NCI-H69 (cell line): ENCODE measurements at regions not wholly inside any gene's neighbourhood (a gene's known extent, or its start where the extent isn't known, plus 50 kb on each side); places are given as distances from the start of the nearest gene placed in this dataset.
"Not testable (repeated sequence)": the region's sequence is repeated elsewhere in the genome, so short reads cannot be mapped to it uniquely, and the experiment has no call there.

Source experiments
- DNase-seq: peaks from one replicate; lab custom pipeline; 2025; lab: John Stamatoyannopoulos, UW

- peak; percentile 5 for DNase-seq
These were observed 193.8 kb upstream of the ACTBL2 start for GRCh38 chr5:57676222-57677098.

DNA sequence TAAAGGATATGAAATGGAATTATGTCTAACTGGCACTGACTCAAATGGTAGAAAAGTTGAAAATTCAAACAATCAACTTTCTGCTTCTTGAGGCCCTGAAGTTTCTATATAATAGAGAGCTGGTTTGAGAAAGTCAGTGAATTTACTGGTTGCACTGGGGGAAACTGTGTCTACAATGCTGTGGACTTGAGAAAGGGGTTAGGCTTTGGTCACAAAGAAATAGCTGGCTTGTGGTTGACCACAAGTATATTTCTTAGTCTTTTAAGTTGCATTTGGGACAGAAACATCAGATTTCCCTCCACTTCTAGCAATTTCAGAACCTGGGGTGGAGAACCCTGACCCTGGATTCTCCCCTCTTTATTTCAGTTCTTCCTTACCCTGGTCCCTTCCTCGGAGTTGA lies 192.6 kb upstream of the ACTBL2 start:
- DNase-seq = no peak

DNA sequence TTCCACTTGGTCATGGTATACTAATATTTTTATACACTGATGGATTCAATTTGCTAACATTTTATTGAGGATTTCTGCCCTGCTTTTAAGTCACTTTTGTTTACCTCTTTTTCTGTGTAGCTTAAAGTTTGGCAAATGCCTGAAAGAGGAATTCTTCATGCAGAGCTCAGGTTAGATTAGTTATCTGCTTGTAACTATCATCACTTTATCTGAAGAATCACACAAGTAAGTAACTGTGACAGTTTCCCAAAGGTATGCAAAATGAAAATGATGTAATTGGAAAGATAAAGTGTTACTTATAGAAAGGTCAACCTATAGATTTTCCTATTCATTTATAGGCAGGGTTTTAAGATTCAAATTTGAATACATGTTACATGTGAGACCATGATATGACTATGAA lies 188.8 kb upstream of the ACTBL2 start:
- no peak for DNase-seq

DNA sequence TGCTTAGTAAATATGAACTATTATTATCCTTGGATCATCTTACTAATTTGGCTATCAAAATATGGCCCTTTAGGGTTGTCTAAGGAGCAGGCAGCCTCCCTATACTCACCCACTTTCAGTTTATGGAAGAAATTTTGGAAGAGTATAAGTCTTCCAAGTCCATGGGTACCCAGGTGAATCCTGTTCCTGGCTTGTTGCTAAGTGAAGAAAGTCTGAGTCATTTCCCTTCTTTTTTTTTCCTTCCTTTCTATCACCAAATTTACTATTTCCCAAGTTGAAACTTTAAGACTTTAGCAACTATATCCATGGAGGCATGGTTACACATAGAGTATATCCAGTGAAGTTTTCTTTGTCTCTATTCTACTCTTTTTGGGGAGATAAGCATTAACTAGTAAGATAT lies 184.0 kb upstream of the ACTBL2 start:
- no peak for DNase-seq

- DNase-seq = no peak
These were observed 182.7 kb upstream of the ACTBL2 start for GRCh38 chr5:57665146-57665936.

- no peak for DNase-seq
These were observed 182.1 kb upstream of the ACTBL2 start for GRCh38 chr5:57664700-57665099.

- no peak for DNase-seq
These were observed 180.9 kb upstream of the ACTBL2 start for GRCh38 chr5:57663466-57663865.

DNA sequence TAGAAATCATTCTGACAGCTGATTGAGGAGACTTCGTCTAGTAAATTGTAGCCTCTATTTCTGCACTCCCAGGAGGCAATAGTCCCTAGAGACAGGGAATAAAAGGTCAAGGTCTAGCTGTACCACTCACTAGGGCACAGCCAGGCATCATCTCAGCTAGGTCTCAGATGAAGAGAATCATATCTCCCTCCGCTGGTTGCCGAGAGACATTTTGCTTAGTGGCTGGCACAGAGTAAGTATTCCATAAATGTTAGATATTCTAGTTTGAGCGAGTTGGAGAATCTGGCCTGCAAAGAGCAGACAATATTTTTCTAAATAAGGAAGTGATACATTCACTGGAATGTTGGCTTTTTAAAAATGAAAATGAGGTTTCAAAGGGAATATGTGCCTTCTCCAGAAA lies 180.4 kb upstream of the ACTBL2 start:
- DNase-seq = no peak

DNA sequence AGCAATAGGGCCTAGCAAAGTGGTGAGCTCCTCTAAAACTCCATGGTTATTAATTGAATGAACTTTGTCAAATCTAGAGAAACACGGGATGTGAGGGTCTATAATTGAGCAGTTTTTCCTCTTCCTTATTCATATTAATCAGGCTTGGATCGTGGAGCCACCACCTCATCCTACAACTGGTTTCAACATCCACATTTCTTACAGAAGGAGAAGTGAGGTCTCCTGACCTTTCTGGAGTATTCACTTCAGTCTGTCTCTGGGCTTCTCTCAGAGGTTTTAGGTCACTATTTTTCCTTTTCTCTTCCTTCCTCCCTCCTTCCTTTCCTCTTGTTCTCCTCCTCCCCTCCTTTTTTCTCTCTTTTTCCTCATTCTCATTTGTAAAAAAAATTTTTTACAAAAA lies 177.3 kb upstream of the ACTBL2 start:
- DNase-seq = no peak

DNA sequence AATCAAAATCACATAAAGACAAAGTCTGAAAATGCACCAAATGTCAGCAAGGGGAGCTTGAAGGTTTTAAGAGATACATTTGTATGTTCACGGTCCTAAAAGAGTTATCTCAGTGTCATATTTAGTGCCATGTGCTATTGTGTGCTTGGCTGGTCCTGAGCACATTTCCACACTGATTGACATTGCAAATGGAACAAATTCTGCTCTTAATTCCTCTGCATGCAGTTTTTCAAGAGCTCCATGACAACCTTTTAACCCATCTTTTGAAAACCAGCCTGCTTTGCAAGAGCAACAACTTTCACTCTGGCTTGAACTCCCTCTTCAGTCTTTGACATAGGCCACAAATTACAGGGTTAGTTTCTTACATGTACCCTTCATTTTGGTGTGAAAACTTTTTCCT lies 175.4 kb upstream of the ACTBL2 start:
- no peak for DNase-seq

- DNase-seq = no peak
These were observed 172.6 kb upstream of the ACTBL2 start for GRCh38 chr5:57655228-57655627.

DNA sequence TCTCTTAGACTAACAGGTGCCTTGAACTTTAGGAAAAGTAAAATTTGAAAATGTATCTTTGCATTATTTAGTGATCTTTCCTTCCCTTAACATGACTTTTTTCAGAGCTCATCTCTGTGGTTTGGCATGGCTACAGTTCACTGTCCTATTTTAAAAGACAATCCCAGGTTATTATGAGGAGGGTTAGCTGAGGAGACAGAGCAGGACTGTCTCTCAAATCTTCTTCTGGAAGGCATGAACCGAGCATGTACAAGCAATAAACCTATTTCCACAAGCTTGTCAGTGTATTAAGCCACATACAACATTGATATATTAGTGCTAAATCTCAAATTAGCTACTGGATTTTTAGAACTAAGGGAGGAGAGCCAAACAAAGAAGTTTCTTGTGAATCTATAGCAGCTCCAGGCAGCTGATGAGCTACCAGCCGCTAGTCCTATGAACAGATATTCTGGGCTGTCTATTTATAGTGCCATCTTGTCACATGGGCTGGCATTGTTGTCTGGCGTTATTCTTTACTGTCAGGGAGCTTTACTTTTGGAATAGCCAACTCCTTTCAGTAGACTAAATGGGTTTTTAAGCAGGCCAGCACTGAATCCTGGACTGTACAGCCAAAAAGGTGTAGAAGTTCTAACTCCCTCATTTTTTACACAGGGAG lies 171.2 kb upstream of the ACTBL2 start:
- no peak for DNase-seq

- DNase-seq = no peak
These were observed 168.5 kb upstream of the ACTBL2 start for GRCh38 chr5:57651127-57651526.

DNA sequence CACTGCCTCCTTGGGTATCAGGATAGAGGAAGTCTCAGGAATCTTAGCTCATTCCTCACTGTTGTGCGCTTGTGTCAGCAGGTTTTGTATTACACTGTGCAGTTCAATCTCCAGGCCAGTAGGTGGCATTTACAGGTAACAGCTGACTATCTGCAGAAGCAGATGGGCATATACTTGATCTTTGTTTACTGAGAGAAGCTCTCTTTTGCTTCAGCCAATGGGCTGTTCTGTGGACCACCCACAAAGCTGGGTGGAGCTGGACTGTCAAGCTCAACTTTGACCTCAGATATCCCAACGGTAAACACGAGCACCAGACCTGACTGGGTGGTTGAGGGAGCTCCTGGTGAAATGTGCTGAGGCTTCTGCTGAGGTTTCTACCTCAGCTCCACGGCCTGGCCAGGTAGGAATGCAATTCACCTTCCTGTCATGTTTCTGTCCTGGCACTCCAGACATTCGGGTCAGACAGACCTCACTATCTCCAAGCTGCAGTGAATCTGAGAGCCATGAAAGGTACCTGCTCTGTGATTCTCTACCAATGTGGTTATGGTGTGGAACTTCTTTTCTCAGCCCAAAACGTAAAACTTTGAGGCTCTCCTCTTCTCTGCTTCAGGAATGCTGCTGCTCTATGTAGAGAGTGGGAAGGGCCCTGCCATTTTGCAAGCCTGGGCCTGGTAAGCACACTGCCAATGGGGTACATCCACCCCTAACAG lies 167.9 kb upstream of the ACTBL2 start:
- peak; percentile 82 for DNase-seq

DNA sequence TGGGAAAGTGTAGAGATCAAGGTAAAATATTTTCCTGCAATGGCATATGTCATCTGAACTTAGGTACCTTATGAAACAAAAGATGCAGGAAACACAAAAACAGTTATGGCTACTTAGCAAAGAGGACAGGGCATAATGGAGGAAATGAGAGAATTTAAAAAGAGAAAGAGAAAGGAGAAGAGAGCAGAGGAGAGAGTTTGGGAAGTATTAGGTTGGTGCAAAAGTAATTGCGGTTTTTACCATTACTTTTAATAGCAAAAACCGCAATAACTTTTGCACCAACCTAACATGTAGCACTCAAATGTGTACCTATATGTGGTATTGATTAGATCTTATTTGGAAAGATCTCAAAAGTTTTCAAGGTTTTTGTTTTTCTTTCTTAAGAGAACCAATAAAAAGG lies 160.1 kb upstream of the ACTBL2 start:
- DNase-seq = no peak

DNA sequence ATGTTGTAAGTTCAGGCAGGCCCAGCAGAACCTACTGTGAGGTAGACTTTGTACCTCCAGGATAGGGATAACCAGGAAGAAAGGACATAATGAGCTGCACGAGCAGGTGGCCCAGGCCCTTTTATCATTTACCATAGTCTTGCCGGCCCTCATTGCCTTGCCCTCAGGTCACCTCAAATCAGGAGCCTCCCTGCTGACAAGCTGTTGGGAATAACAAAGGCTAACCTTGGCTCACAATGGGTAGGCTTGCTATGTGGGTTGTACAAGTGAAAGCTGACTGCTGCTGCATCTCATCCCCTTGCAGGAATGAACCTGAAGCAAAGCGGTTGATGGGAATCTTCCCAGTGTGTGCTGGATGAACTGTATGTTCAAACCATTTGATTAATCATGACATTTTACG lies 159.5 kb upstream of the ACTBL2 start:
- DNase-seq = no peak

DNA sequence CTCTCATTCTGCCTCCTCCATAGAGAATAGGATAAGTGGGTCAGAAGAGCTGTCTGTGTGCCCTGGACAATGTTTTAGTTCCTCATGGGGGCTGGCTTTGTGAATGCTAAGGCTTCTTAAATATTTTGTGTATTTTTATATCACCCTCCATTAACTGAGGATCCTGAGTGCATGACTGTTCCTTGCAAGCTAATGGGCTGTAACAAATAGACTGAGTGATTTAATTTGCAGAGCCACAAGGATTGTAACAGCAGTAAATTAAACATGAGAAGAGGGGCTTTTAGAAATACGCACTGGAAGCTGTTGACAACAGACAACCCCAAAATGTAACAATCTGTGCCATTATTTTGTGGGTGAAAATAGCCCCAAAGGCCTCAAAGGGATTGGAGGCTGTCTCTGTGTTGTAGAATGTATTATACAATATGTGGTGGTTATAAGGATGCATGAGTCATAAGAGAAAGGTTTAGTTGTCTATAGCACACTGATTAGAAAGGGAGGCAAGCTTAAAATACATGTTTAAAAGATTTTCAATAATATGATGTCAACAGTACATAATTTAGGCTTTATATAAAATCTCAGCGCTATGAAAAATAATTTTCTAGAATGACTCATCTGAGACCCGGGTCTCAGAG lies 152.7 kb upstream of the ACTBL2 start:
- no peak for DNase-seq

- DNase-seq = no peak
These were observed 150.3 kb upstream of the ACTBL2 start for GRCh38 chr5:57632937-57633336.

DNA sequence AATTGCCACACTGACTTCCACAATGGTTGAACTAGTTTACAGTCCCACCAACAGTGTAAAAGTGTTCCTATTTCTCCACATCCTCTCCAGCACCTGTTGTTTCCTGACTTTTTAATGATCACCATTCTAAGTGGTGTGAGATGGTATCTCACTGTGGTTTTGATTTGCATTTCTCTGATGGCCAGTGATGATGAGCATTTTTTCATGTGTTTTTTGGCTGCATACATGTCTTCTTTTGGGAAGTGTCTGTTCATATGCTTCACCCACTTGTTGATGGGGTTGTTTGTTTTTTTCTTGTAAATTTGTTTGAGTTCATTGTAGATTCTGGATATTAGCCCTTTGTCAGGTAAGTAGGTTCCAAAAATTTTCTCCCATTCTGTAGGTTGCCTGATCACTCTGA lies 148.5 kb upstream of the ACTBL2 start:
- not testable (repeated sequence) for DNase-seq

GRCh38 chr5:57627661-57628060 lies 145.1 kb upstream of the ACTBL2 start:
- DNase-seq = no peak

DNA sequence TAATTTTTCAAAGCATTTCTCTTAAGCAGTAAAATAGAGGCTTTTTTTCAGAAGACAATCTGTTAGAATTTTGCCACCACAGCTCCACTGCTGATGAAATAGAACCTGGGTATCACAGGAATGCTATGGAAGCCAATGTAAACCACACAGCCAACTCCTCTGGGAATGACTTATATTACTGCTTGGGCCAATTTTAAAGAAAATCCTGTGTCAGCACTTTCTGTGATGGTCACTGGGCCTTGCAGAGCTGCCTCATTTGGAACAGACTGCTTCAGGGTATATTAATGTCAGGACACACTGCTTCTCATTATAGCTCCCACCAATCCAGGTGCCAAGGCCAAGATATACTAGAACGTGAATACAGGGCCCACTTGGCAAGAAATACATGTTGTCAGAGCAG lies 144.1 kb upstream of the ACTBL2 start:
- no peak for DNase-seq

DNA sequence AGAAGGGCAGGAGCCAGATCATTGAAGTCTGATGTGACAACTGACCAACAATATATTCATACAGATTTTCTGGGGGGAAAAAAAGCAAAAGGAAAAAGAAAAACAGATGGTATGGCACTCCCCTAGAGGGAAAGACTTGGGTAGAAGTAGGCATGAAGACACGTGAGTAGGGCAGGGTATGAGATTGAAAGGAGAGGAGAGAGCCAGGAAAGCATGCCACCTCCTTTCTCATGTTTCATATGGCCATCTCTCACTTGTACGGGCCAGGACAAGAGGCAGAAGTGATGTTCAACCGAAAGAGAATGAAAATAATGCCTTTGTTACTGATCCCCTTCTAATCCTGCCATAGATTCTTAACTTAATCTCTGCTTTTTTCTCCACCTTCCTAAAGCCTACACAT lies 139.0 kb upstream of the ACTBL2 start:
- no peak for DNase-seq
